ENCODE measurements at regions not wholly inside any gene's neighbourhood (a gene's known extent, or its start where the extent isn't known, plus 50 kb on each side); places are given as distances from the start of the nearest gene placed in this dataset.

- TF ChIP-seq CTCF (IDR thresholded peaks at IDR 0.05) (no peak), POLR2AphosphoS5 (IDR thresholded peaks at IDR 0.05; ENCODE audit: low read depth, low read length) (no peak), TCF7L2 (IDR thresholded peaks at IDR 0.05; ENCODE audit: low read depth, low read length) (no peak), SIN3A (IDR thresholded peaks at IDR 0.05; ENCODE audit: borderline replicate concordance, insufficient read depth, low read depth, low read length) (no peak)
- TF ChIP-seq, protein P1, sequence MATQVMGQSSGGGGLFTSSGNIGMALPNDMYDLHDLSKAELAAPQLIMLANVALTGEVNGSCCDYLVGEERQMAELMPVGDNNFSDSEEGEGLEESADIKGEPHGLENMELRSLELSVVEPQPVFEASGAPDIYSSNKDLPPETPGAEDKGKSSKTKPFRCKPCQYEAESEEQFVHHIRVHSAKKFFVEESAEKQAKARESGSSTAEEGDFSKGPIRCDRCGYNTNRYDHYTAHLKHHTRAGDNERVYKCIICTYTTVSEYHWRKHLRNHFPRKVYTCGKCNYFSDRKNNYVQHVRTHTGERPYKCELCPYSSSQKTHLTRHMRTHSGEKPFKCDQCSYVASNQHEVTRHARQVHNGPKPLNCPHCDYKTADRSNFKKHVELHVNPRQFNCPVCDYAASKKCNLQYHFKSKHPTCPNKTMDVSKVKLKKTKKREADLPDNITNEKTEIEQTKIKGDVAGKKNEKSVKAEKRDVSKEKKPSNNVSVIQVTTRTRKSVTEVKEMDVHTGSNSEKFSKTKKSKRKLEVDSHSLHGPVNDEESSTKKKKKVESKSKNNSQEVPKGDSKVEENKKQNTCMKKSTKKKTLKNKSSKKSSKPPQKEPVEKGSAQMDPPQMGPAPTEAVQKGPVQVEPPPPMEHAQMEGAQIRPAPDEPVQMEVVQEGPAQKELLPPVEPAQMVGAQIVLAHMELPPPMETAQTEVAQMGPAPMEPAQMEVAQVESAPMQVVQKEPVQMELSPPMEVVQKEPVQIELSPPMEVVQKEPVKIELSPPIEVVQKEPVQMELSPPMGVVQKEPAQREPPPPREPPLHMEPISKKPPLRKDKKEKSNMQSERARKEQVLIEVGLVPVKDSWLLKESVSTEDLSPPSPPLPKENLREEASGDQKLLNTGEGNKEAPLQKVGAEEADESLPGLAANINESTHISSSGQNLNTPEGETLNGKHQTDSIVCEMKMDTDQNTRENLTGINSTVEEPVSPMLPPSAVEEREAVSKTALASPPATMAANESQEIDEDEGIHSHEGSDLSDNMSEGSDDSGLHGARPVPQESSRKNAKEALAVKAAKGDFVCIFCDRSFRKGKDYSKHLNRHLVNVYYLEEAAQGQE (IDR thresholded peaks at IDR 0.05; ENCODE audit: insufficient read depth in 1 of 2, low read depth in 2 of 2, low read length in 1 of 2): no peak
These were observed 77.0 kb upstream of the ZNF423 start for GRCh38 chr16:49932946-49933345.
